ENCODE measurements at regions not wholly inside any gene's neighbourhood (a gene's known extent, or its start where the extent isn't known, plus 50 kb on each side); places are given as distances from the start of the nearest gene placed in this dataset.
"Not testable (repeated sequence)": the region's sequence is repeated elsewhere in the genome, so short reads cannot be mapped to it uniquely, and the experiment has no call there.

GRCh38 chr3:34444137-34444536, 645.7 kb downstream of the PDCD6IP start:
- no peak for DNase-seq (ENCODE audit: low spot score)

- DNase-seq (ENCODE audit: low spot score) = no peak
These were observed 650.9 kb downstream of the PDCD6IP start for GRCh38 chr3:34449305-34449704.

- no peak for DNase-seq (ENCODE audit: low spot score)
These were observed 665.0 kb downstream of the PDCD6IP start for GRCh38 chr3:34463414-34463813.

- DNase-seq (ENCODE audit: low spot score) = no peak
These were observed 666.2 kb downstream of the PDCD6IP start for GRCh38 chr3:34464646-34465045.

GRCh38 chr3:34475851-34476250, 677.4 kb downstream of the PDCD6IP start:
- no peak for DNase-seq (ENCODE audit: low spot score)

GRCh38 chr3:34483311-34483887, 685.0 kb downstream of the PDCD6IP start:
- DNase-seq (ENCODE audit: low spot score) = no peak

GRCh38 chr3:34504366-34504765, 705.9 kb downstream of the PDCD6IP start:
- DNase-seq (ENCODE audit: low spot score) = no peak

GRCh38 chr3:34504775-34505174, 706.3 kb downstream of the PDCD6IP start:
- DNase-seq (ENCODE audit: low spot score) = no peak

- no peak for DNase-seq (ENCODE audit: low spot score)
These were observed 710.3 kb downstream of the PDCD6IP start for GRCh38 chr3:34508732-34509131.

GRCh38 chr3:34511891-34512290, 713.5 kb downstream of the PDCD6IP start:
- no peak for DNase-seq (ENCODE audit: low spot score)

- DNase-seq (ENCODE audit: low spot score) = not testable (repeated sequence)
These were observed 720.6 kb downstream of the PDCD6IP start for GRCh38 chr3:34519008-34519407.

GRCh38 chr3:34531156-34531555, 732.7 kb downstream of the PDCD6IP start:
- DNase-seq (ENCODE audit: low spot score) = no peak

GRCh38 chr3:34533451-34533850, 735.0 kb downstream of the PDCD6IP start:
- no peak for DNase-seq (ENCODE audit: low spot score)

GRCh38 chr3:34534013-34534412, 735.6 kb downstream of the PDCD6IP start:
- DNase-seq (ENCODE audit: low spot score) = no peak

- no peak for DNase-seq (ENCODE audit: low spot score)
These were observed 745.7 kb downstream of the PDCD6IP start for GRCh38 chr3:34544136-34544535.

GRCh38 chr3:34547297-34547920, 749.0 kb downstream of the PDCD6IP start:
- no peak for DNase-seq (ENCODE audit: low spot score)

GRCh38 chr3:34567266-34567665, 768.8 kb downstream of the PDCD6IP start:
- DNase-seq (ENCODE audit: low spot score) = no peak

- no peak for DNase-seq (ENCODE audit: low spot score)
These were observed 770.3 kb downstream of the PDCD6IP start for GRCh38 chr3:34568766-34569165.

GRCh38 chr3:34569437-34569836, 771.0 kb downstream of the PDCD6IP start:
- no peak for DNase-seq (ENCODE audit: low spot score)

- DNase-seq (ENCODE audit: low spot score) = no peak
These were observed 772.7 kb downstream of the PDCD6IP start for GRCh38 chr3:34570916-34571705.

GRCh38 chr3:34571714-34572113, 773.3 kb downstream of the PDCD6IP start:
- DNase-seq (ENCODE audit: low spot score) = no peak

- DNase-seq (ENCODE audit: low spot score) = no peak
These were observed 777.3 kb downstream of the PDCD6IP start for GRCh38 chr3:34575776-34576175.

GRCh38 chr3:34582055-34582454, 783.6 kb downstream of the PDCD6IP start:
- DNase-seq (ENCODE audit: low spot score) = no peak

Measured in mesenteric fat pad (tissue), 1 donor.